Globus pallidus (tissue), 1 donor: ENCODE measurements at regions not wholly inside any gene's neighbourhood (a gene's known extent, or its start where the extent isn't known, plus 50 kb on each side); places are given as distances from the start of the nearest gene placed in this dataset.

ENCODE experiments used
- DNase-seq: peaks from one replicate; pipeline ENCODE4 v3.0.0-alpha.2; 2015; ENCODE audit warnings: low spot score

- DNase-seq = no peak
Observed at GRCh38 chr15:62985768-62986167, 56.8 kb upstream of the TPM1 start.

GRCh38 chr15:62986948-62987347, 55.6 kb upstream of the TPM1 start:
- DNase-seq = no peak

DNA sequence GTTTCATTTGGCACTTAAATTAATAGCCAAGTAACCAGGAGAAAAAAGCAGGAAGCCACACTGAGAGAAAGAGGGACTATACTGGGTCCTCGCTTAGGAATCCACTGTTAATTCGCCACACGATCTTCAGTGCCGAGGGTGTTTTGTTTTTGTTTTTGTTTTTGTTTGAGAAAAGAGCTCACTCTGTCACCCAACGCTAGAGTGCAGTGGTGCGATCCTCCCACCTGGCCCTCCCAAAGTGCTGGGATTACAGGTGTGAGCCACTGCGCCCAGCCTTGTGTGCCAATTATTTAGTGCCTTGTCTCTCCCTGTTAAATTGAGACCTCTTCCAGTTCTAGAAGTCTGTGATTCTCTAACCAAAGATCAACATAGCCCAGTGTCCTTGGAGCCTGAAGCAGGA, 53.8 kb upstream of the TPM1 start:
- no peak for DNase-seq

- DNase-seq = no peak
Observed at GRCh38 chr15:62989366-62990055, 53.0 kb upstream of the TPM1 start.

DNA sequence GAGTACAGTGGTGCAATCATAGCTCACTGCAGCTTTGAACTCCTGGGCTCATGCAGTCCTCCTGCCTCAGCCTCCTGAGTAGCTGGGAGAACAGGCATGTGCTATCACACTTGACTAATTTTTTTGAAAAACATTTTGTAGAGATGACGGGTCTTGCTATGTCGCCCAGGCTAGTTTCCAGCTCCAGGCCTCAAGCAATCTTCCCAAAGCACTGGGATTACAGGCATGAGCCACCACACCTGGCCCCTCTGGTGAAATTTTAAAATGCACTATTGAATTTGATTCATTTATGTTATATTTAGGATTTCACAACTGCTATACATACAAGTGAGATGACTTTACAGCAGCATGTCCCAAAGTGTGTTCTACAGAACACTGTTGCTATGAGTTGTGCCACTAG, 50.8 kb upstream of the TPM1 start:
- DNase-seq = no peak

- DNase-seq = no peak
Observed at GRCh38 chr15:62992302-62992701, 50.2 kb upstream of the TPM1 start.
